ENCODE measurements at regions not wholly inside any gene's neighbourhood (a gene's known extent, or its start where the extent isn't known, plus 50 kb on each side); places are given as distances from the start of the nearest gene placed in this dataset.
"Not testable (repeated sequence)": the region's sequence is repeated elsewhere in the genome, so short reads cannot be mapped to it uniquely, and the experiment has no call there.

DNA sequence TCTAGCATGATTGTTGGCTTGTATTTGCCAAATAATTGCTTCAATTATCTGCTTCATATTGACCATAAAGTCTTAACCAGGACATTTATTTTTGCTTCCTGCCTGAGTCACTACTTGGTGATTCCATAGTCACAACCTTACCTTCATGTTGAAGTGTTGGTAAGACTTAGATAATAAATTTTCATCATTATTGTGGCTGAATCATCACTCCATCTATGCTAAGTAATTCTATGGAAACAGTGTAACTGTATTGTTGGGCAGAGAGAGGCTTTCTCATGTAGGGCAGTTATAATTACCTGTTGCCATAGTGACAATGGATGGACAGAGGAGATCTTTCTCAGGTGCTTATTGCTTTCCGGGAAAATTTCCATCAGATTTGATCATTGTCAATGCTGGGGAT lies 330.7 kb upstream of the LRRC3B start:
- no peak for DNase-seq

DNA sequence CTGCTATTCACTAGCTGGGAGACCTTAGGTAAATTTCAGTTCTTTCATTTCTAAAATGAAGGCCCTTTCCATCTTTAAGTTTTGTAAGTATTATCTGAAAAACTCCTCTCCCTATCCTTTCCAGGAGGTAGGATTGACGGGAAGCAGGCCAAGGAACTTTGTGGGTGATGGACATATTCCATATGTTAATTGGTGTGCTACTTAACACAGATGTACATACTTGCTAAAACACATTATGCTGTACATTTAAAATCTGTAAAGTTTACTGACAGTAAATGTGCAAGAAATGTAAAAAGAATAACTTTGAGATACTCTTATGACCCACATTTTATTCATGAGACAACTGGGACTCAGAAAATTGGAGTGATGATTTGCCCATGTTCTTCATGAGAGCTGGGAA lies 329.8 kb upstream of the LRRC3B start:
- no peak for DNase-seq

DNA sequence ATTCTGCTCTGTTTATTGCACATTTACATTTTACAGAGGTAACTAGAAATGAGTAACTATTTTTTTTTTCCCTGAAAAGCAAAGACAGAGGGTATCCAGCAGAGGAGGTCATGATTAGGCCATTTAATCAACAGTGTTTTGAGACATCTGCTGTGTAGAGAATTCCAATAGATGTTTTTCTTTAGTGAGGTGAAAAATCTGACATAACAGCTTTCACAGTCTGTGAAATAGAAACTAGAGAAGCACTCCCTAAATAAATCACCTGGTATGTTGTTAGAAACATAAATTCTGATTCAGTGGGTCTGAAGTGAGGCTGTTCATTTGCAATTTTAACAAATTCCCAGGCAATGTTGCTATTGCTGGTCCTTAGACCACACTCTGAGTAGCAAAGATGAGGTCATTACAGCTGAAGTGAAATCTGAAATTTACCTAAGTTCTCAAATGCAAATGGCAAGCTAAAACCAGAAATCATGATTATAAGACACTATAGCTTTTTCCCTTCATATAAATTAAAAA lies 329.2 kb upstream of the LRRC3B start:
- DNase-seq = no peak

DNA sequence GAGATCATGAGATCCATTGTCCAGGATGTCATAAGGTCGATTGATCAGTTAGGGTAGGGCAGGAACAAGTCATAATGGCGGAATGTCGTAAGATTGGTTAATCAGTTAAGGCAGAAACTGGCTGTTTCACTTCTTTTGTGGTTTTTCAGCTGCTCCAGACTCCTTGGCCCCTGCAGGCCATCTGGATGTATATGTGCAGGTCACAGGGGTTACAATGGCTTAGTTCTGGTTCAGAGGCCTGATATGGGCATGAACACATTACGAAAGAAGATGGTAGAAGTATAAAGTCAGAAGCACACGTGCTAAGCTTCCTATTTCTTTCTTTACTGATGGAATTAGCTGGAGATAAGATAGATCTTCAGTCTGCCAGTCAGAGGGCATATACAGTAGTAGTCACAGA lies 315.4 kb upstream of the LRRC3B start:
- DNase-seq = no peak

DNA sequence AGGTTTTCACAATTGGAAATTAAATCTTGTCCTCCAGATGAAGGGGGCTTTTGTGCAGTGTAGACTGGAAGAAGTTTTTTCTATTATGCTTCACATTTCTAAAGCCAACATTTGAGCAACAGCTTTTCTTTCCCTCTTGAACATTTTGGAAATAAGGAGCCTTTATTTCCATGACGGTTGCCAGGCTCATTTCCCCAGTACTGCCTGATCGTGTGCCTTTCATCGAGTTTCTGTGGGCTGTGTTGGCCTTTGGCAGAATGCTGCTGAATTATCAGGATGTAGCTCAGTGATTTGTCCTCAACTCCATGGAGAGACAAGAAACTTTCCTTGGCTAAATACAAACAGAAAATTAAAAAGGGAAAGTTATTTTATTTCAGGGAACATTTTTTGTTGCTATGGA lies 314.8 kb upstream of the LRRC3B start:
- DNase-seq = no peak

DNA sequence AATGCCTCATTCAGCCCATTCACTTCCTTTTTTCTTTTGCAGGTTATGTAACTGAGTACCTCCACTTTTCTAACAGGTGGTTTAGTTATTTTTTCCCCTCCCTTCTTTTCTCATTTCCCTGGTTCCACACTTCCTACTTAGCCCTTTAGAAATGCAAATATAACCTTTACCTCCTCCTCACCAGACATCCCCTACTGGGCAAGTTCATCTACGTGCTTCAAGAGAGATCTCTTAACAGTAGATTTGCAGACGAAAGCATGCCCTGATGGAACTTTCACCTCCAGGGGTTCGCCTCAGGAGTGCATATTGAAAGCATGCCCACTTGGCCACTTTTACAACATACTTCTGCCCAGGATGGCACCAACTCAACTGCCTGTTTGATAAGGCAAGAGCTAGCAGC lies 314.1 kb upstream of the LRRC3B start:
- no peak for DNase-seq

DNA sequence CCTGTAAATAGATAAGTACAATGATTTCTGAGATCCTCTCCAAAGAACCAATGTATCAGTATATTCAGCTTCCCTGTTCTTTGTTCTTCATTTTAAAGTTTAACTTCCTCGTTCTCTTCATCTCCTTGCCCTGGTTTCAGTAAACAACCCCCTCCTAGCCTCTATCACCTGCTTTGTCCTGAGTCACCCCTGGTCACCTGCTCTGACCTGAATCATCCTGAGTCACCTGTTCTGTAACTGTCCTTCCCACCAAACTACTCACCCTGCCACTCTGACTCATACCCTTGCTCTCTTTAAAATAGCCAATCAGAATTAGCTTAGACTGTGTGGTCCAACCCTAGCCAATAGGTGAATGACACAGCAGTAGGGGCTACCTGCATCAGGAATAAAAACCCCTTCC lies 313.0 kb upstream of the LRRC3B start:
- not testable (repeated sequence) for DNase-seq

DNA sequence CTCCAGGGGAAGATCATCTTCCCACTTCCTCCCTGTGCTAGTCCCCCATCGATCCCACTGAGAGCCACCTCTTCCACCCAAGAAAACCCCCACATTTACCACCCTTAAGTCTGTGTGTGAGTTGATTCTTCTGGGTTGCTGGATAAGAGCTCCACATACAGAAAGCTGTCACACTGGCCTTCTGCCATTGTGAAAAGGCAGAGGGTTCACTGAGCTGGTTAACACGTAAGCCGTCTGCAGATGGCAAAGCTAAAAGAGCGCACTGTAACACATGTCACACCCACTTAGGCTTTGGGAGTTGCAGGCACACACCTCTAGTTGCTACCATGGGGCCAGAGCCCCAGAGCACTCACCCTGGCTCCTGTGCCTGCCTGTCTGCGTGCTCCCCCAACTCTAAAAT lies 309.8 kb upstream of the LRRC3B start:
- DNase-seq = no peak

DNA sequence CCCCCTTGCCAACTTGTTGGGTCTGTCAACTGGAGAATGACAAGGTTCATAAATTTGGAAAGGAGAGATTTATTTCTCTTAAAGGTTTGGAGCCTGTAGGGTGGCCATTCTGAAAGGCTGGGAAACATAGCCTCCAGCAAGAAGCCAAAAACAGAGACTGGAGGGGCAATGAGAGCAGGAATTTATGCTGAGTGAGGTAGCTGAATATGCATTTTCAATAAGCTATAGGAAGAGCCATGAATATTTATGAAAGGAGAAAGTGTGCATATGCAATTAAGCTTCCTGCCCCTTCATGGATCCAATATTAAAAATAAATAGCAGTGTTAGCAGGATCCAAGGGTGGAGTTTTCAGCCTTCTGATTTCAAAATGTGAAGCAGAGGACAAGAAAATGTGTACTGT lies 306.1 kb upstream of the LRRC3B start:
- DNase-seq = no peak

DNA sequence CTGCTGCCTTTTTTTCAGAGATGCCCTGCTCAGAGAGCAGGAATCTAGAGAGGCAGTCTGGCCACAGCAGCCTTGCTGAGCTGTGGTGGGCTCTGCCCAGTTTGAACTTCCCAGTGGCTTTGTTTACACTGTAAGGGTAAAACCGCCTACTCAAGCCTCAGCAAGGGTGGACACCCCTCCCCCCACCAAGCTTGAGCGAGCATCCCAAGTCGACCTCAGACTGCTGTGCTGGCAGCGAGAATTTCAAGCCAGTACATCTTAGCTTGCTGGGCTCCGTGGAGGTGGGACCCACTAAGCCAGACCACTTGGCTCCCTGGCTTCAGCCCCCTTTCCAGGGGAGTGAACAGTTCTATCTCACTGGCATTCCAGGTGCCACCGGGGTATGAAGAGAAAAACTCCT lies 298.8 kb upstream of the LRRC3B start:
- DNase-seq = not testable (repeated sequence)

DNA sequence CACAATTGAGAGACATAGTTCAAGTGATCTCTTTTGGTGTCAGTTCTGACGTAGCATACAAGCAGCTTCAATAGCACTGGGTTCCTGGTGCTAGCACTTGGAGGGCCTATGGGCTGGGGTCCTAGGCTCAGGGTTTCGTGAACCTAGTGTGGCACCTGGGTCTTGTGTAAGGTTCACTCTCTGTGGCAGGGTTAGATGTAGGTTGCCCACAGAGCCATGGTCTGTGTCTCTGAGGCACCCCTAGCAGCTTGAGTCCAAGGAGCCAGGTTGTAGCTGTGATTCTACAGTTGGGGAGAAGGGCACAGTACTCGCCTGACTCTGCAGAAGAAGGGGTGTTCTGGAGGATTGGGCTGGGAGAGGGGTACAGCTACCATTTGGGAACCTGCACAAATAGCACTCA lies 282.6 kb upstream of the LRRC3B start:
- no peak for DNase-seq

DNA sequence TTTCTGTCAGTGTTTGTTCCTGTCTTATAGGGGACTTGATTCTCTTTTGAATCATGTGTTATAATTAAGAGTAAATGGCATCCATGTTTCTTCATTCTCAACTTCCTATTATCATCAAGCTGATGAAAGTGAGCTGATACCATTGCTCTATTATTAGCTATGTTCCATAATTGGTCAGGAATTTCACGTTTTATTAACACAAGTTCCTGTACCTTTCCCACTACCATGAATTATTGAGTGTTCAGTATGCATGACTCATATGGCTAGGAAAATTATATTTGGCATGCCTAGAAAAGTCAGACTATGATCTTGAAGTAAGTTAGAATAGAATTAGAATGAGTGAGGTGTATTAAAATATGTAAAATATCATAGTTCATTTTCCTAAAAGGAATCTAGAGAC lies 278.9 kb upstream of the LRRC3B start:
- no peak for DNase-seq

DNA sequence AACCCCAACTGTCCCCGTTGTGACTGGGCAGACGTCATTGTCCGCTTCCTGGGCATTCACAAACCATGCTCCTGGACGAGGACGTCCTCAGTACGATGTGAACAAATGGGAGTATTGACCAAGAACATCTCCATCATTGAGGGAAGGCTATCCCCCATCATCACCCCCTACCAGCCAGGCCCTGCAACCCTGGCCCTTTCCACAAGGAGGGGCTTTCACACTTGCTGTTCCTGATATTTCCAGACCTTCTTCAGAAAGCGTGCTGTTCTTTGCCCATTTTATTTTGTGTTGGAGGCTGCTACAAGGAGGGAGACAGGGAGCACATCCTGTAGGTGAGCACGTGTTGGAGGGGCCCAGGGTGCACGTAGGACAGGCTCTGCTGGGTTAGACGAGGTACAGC lies 277.0 kb upstream of the LRRC3B start:
- no peak for DNase-seq

DNA sequence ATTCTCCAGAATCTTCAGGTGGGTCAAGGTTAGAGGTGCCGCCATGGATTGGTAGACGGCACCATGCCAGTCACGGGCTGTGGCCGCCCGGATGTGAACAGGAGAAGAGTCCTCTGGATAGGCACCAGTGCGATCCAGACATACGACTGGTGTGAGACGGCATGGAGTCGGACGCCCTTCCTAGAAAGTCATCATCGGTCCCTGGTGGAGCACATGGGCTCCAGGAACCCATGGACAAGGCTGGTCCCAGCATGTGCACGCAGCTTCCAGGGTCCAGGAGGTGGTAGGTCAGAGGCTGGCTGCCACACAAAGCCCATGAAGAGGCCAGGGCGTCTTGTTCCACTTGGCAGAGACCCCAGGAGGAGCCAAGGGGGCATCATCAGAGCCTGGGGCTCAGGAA lies 276.1 kb upstream of the LRRC3B start:
- no peak for DNase-seq

DNA sequence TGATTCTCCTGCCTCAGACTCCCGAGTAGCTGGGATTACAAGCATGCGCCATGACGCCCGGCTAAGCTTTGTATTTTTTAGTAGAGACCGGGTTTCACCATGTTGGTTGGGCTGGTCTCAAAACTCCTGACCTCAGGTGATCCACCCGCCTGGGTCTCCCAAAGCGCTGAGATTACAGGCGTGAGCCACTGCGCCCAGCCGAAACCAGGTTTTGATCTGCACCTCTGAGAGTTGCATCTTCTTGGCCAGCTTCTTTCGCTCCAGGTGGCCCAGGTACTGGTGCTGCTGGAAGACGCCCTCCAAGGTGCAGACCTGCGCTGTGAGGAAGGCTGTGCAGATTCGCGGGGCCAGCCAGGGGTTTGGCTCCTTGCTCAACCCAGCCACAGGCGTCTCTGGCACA lies 275.4 kb upstream of the LRRC3B start:
- no peak for DNase-seq

DNA sequence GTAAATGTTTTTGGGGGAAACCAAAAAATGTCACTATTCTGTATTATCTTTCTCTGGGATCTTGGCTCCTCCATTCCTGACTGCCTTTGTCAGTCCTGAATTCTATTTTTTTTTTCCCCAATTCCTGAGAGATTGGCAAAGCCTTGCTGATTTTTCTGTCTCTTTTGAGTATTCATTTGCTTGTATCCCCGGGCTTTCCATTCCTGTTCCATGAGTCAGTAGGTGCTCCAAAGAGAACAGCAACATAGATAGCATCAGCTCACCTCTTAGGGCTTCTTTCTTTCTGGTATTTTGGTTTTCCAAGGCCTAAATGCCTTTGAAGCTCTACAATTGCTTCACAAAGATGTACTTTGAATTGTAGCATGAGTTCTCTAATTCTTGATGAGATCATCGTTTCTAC lies 271.7 kb upstream of the LRRC3B start:
- DNase-seq = no peak

DNA sequence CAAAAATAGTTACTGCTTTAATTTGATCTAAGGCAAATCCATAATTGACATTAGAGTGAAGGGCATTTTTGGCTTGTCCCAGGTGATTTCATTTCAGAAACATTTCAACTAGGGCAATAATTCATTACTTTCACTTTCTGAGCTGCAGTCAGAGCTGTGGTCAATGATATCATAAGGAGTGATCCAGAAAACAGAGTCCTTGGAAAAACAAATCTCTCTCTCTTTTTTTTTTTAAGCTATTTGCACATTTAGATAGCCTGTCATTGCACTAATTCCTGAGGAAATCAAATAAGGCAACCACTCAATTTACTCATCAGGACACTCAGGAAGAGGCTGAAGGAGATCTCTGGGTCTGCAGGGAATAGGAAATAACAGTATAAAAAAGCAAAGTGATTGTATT lies 269.5 kb upstream of the LRRC3B start:
- no peak for DNase-seq

DNA sequence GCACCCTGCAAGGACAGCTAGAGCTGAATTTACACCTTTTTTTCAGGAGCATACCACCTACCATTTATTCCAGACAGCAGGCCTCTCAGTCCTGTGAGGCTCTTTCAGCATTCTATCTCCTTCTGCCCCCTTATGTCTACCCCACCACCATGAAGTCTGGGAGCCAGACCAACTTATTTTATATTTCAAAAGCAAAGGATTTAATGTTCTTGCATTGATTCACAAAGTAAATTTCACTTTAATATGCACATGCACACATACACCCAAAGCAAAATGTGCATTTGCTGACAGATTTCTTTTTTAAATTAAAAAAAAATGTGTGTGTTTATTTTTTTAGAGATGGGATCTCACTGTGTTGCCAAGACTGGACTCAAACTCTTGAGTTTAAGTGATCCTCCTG lies 264.2 kb upstream of the LRRC3B start:
- no peak for DNase-seq

DNA sequence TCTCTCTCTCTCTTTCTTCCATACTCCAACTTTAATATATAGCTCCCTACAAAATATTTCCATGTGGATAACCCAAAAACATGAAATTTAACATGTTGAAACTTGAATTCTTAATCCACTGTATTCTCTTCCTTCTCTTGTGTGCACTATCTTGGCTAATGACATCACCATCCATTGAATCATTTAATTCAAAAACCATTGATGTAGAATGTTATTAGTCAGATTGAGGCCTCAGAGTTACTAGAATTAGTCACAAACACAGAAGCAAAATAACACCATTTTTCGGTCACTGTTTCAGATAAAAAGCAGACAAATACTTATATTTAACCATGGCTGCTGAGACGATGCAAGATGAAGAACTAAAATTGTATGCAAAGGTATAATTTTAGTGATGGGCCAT lies 256.9 kb upstream of the LRRC3B start:
- no peak for DNase-seq

DNA sequence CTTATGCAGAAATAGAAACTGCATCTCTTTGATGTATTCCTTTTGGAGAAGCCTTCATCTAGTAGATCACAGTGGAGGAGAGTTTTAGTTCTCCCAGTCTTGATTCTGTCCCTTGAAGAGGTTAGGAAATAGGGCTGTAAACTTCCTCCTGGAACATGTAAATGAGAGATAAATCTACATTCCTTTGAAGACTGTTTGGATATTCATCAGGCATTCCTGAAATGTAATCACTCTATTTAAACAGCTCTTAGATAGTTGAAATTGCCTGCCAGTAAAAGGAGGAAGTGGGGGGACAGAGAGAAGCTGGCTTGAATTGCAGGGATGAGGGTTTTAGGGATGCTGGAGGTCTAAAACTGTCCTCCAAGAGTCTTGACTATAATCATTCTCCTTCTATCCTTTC lies 254.3 kb upstream of the LRRC3B start:
- no peak for DNase-seq

DNA sequence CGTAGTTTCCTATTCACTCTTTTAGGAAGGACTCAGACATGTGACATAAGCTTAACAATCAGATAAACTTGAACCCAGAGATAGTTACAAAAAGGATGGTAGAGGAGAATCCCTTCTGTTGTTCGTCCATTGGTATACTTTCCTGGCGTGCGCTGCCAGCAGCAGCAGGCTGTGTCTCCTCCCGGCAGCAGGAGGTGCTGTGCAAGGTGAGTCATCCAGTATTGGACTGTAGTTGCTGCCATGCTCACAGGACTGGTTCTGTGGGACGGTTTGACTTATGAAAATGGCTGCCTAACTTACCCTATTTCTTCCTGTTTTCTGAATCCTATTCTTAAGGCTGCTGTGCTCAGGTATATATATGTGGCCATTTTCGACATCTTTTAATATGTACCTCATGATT lies 253.4 kb upstream of the LRRC3B start:
- no peak for DNase-seq

DNA sequence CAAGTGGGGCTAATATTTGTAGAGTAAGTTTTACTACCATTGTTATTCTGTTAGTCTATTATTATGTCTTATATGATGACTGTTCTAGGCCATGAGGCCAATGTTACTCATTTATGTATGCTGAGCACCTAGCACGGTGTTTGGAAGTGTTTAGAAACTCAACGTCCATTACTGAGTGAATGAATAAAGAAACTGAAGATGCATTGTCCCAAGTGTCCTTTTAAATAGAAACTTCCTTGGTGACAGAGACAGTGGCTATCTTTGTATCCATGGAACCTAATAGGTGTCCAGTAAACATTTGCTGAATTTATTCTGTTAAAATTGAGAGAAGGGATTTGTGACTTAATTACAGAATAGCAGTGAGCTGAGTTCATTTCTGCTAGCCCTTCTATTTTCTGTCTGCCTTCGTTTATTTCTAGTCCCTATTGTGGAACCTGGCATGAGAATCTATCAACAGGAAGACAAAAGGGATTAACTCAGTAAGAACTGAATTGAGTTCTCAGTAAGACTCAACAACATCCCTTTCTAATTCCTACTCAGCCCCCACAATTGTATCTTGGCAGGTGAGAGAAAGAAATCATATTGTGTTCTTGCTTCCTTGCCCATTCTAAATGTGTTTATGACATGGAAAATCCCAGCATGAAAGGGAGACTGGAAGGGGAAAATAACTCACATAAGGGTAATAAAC lies 246.6 kb upstream of the LRRC3B start:
- no peak for DNase-seq

DNA sequence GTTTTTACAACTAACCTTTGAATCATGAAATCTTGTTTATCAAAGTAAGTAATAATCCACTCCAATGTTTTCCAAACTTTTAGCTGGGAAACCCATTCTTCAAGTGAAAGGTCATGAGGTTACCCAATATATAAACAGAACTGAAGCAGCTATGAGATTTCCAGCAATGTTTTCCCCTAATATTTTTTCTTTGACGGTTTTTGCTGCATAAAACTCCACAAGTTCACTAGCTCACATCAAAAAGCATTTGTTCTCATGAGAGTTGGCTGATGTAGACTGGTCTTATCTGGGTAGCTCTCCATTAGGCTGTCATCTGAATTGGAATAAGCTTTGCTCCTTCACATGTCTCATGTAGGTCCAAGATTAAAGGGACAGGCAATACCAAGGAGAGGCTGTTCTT lies 241.2 kb upstream of the LRRC3B start:
- DNase-seq = no peak

DNA sequence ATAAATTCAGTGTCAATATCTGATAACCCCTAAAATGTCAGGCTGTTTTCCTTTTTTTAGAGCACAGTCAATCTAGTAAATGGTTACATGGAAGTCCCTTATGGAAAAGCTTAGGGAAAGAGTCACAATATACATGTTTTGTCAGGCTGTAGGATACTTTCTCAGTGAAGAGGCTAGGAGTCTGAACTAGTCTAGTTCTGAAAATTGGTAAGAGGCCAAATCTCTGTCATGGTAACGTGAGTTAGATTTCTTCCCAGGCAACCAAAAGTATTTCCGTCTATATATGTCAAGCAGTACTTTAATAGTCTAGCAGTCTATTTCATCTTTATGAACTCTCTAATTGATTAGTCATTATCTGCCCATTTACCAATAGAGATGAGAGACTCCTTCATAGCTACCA lies 215.9 kb upstream of the LRRC3B start:
- DNase-seq = no peak

DNA sequence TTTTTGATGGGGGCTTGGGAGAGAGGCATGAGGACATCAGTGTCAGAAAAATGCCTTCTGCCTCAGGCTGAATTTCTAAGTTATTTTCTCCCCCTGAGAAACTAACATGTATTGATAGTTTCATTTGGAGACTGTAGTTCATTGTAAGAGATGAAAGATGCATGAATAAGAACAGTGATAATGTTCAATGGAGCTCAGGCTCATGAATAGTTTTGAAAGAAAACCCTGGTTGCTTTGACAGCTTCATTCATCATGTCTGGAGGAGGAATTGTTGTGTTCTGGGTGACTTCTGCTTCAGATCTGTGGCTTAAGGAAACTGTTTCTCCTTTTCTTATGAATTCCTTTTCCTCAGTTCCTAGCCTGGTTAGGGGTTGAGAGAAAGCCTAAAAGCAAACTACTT lies 204.0 kb upstream of the LRRC3B start:
- DNase-seq = no peak

DNA sequence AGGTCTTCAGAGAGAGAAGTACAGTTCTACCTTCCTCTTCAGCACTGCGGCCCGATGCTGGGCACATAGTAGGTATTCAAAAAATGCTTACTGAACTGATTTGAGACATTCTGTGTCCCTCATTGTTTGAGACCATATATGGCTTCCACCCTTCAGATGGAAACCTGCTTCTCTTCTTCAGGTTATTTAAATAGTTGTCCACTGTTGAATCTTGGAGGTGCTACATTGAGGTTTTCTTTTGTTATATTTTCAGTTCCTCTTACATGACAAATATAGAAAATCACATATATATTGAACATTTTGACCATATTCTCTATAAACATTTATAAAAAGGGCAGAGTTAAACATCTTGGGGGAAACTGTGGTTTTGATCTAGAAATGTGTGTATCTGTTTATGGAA lies 200.2 kb upstream of the LRRC3B start:
- no peak for DNase-seq

Data from GDM1 (cell line).